Skeletal muscle cell (primary cell): ENCODE measurements at regions not wholly inside any gene's neighbourhood (a gene's known extent, or its start where the extent isn't known, plus 50 kb on each side); places are given as distances from the start of the nearest gene placed in this dataset.
"Not testable (repeated sequence)": the region's sequence is repeated elsewhere in the genome, so short reads cannot be mapped to it uniquely, and the experiment has no call there.

ENCODE experiments used
- DNase-seq: peaks from one replicate; pipeline ENCODE4 v3.0.0-alpha.2; 2010; ENCODE audit warnings: low read depth
- H3K4me3 ChIP-seq: 2 replicates; pipeline ENCODE4 v1.5.1; 2011; ENCODE audit warnings: low read depth, mild to moderate bottlenecking, control low read depth, low read length, moderate library complexity

DNA sequence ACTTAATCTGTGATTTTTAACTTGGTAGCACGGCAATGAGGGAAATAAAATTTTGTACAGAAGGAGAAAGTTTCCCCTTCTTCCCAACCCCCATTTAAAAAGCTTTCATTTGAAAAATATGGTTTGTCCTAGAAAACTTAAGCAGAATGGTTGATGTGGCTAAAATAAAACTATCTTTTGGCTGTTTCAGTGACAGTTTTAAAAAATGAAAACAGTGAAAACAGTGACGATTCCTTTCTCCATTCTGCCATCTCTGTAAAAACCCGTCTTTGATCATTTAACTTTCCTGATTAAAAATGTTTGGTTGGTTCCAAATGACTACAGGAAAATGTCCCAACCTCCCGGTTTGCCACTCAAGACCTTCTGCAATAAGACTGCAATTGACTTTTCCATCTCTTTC is 160.7 kb downstream of the EBLN2 start:
- no peak for DNase-seq
- no peak overlapping the region for H3K4me3 ChIP-seq

GRCh38 chr3:73225146-73225855 is 163.8 kb downstream of the EBLN2 start:
- no peak for DNase-seq
- no peak overlapping the region for H3K4me3 ChIP-seq

GRCh38 chr3:73225991-73226390 is 164.5 kb downstream of the EBLN2 start:
- no peak overlapping the region for H3K4me3 ChIP-seq
- no peak for DNase-seq

DNA sequence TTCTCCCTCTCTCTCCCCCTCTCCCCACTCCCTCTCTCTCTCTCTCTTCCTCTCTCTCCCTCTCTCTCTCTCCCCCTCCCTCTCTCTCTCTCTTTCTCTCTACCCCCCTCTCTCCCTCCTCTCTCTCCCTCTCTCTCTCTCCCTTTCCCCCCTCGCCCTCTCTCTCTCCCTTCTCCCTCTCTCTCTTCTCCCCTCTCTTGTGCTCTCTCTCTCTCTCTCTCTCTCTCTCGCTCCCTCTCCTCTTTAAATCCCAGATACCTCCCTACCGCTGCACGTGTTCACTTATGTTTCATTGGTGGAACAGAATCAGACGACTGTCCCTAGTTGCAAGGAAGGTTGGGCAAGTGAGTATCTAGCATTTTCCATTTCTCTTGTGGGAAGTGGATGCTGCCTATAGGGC is 166.5 kb downstream of the EBLN2 start:
- DNase-seq, result no peak
- H3K4me3 ChIP-seq, result no peak overlapping the region

DNA sequence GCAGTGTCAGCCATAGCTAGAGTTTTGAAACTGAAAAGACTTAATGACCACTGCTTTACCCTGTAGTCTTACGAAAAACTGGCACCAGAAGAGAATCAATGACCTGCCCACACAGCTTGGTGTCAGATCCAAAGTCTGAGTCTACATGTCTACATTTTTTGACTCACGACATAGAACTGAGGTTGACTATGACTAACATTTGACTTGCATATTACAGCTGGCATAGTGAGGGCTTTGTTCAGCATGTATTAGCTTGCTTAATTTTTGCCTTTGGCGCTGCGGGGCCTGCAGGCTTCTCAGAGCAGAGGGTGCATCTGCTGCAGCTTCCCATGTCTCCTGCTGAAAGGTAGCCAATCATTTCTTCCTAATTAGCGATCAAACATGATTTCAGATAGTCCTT is 167.0 kb downstream of the EBLN2 start:
- DNase-seq, result no peak

GRCh38 chr3:73228959-73229358 is 167.5 kb downstream of the EBLN2 start:
- H3K4me3 ChIP-seq, result no peak overlapping the region
- DNase-seq, result no peak

More for the DNA sequence above, 167.0 kb downstream of the EBLN2 start:
- H3K4me3 ChIP-seq, result no peak overlapping the region

DNA sequence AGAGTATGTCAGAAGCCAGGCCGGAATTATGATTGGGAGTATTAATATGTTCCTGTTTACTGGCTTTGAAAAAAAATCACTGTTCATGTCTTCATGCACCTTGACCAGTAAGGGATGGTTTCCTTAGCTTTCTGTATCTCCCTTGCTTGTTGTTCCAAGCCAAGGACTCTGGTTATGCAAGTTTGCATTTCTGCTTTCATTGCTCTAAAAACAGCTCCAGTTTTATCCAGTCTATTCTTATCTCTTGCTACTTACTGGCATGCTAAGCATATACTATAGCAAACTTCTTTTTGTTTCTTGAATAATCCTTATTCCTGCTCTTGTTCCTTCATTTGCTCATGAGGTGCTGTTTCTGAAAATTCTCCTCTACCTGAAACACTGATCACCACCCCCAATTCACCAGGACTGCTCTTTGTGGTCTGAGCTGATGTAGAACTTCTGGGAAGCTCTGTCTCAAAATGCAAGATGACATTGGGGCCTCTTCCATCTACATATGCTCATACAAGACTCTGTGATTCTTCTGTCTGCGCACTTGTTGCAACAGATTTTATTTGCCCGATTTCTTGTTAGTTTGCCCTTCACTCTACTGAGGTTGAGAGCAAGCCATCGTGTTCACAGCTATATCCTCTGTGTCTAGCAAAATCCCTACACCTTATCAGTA is 173.0 kb downstream of the EBLN2 start:
- no peak for DNase-seq
- no peak overlapping the region for H3K4me3 ChIP-seq

DNA sequence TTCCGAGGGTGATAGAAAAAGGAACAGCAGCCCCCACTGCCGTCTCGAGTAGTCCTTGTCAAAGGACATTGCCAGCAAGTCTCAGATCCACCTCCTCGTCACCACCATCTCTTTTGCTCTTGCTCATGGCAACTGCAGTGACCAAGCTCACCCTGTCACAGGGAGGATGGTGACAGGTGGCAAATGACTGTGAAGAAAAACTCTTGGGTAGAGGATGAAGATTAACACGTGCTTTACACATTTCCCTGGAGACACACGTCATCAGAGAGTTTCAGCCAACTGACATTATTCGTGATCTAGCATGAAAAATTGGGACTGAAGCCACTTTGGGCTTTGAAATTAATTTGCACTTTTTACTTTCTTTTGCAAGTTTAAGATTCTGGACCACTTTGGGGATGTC is 174.3 kb downstream of the EBLN2 start:
- H3K4me3 ChIP-seq, result no peak overlapping the region
- DNase-seq, result no peak

GRCh38 chr3:73236867-73237266 is 175.4 kb downstream of the EBLN2 start:
- no peak overlapping the region for H3K4me3 ChIP-seq
- no peak for DNase-seq

DNA sequence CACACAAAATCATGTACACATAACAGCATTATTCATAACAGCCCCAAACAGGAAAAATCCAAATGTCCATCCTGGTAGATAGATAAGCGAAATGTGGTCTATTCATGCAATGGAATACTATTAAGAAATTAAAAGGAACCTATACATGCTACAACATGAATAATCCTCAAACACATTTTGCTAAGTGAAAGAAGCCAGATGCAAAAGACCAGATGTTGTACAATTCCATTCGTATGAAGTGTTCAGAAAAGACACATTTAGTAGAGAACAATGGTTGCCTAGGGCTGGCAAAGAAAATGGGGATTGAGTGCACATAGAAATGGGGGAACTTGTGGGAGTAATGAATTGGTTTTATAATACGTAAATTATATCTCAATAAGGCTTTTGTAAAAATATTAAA is 182.3 kb downstream of the EBLN2 start:
- DNase-seq, result no peak
- H3K4me3 ChIP-seq, result no peak overlapping the region

GRCh38 chr3:73245459-73245858 is 184.0 kb downstream of the EBLN2 start:
- no peak overlapping the region for H3K4me3 ChIP-seq
- DNase-seq, result no peak

DNA sequence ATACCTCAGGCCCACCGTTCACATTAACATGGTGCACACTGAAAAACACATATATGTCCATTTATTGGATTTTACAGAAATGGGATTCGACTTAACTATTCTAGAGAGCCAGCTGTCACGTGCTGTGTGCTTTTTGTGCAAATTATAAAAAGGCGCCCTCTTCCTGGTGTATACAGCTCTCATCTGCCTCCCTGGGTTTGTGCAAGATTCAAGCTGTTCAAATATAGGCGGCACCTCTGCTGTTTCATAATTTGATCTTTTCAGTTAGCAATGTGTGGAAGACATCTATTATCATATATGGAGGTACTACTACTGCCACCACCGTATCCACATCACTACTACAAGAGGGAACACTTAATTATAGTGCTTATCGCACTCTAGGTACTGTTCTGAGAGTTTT is 187.6 kb downstream of the EBLN2 start:
- no peak overlapping the region for H3K4me3 ChIP-seq

GRCh38 chr3:73254062-73254461 is 192.6 kb downstream of the EBLN2 start:
- no peak for DNase-seq
- no peak overlapping the region for H3K4me3 ChIP-seq

More for the DNA sequence above, 187.6 kb downstream of the EBLN2 start:
- DNase-seq, result no peak

- no peak for DNase-seq
- no peak overlapping the region for H3K4me3 ChIP-seq
Measured at GRCh38 chr3:73255609-73256029, 194.2 kb downstream of the EBLN2 start.

DNA sequence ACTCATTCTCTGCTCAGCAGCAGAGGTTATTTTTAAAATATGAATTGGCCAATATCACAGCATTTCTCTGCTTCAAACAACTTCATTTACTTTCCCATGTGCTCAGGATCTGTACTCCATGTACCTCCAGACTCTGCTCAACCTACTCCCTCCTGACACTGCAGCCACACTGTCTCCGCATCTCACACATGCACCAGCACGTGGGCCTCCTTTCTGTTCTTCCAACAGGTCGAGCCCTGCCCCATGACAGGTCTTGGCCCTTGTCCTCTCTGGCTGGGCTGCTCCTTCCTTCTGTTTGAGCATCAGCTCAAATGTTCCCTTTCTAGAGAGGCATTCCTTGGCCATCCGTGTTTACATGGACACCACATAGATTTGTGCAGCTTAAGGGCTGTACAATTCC is 195.7 kb downstream of the EBLN2 start:
- no peak for DNase-seq
- no peak overlapping the region for H3K4me3 ChIP-seq

DNA sequence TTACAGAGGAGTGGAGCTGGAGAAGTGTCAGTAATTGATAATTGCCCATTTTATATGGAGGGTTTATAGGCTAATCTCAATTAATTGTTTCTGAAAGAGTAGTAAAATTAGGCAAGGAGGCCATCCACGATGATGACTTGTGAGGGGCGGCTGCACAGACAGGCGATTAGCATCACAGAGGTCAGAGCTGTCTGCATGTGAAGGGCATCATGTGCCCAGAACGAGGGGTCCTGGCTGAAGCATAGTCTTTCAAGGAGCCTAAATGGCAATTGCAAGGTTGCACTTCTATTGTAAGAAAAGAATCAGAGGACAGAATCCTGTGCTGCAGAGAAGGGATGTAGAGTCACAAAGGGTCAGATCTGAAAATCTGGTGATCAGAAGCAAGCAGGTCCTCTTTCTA is 196.6 kb downstream of the EBLN2 start:
- H3K4me3 ChIP-seq, result no peak overlapping the region

DNA sequence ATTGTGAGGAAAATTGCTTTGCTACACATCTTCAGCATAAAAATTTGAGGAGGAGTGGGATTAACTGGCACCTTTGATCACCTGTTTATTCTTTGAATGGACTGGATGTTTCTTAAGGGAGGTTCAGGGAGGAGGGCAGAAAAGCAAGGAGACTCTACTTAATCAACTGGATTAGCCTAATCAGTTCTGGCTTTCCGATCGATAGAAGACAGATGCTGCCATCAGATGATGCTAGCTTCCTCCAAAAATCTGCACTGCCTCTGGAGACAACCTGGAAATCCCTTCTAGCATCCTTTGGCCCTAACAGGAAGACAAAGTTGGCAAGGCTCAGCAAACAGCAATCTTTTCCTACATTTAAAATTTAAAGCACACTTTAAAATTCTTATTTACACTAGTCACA is 197.8 kb downstream of the EBLN2 start:
- H3K4me3 ChIP-seq, result no peak overlapping the region
- DNase-seq, result no peak

More for the DNA sequence above, 196.6 kb downstream of the EBLN2 start:
- no peak for DNase-seq

GRCh38 chr3:73259856-73260255 is 198.4 kb downstream of the EBLN2 start:
- no peak overlapping the region for H3K4me3 ChIP-seq
- DNase-seq, result no peak

- not testable (repeated sequence) for DNase-seq, H3K4me3 ChIP-seq
Measured at GRCh38 chr3:73266558-73266957, 205.1 kb downstream of the EBLN2 start.

DNA sequence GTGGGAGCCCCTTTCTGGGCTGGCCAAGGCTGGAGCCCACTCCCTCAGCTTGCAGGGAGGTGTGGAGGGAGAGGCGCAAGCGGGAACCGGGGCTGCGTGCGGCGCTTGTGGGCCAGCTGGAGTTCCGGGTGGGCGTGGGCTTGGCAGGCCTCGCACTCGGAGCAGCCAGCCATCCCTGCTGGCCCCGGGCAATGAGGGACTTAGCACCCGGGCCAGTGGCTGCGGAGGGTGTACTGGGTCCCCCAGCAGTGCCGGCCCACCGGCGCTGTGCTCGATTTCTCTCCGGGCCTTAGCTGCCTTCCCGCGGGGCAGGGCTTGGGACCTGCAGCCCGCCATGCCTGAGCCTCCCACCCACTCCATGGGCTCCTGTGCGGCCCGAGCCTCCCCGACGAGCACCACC is 207.7 kb downstream of the EBLN2 start:
- not testable (repeated sequence) for H3K4me3 ChIP-seq, DNase-seq

DNA sequence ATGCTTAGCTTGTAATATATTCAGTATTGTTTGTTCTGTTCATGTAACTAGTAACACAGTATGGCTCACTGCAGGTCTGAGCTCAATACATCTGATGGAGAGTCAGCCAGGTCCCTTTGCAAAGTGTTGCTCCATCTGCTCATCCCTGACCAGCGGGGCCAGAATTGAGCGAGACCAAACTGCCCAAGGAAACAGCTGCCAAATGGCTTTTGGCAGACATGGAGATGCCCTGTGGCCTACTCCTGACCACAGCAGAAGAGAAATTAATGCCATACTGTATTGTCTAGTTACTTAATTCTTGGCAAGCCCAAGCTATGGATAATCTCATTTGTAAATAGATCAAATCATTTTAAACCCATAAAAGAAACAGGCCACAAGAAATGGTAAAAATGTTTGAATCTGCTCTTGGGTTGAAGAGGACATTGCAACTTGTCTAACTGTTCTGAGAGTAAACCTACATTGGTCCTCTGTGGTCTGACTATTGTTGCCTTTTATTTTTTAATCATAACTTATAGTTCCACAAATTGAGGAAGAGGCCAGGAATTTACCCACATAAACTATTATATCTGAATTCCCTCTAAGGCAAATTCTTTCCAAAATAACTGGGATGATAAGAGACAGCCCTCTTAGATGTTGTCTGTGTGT is 209.5 kb downstream of the EBLN2 start:
- DNase-seq, result no peak
- H3K4me3 ChIP-seq, result no peak overlapping the region
